ENCODE measurements at regions not wholly inside any gene's neighbourhood (a gene's known extent, or its start where the extent isn't known, plus 50 kb on each side); places are given as distances from the start of the nearest gene placed in this dataset.

- no peak for DNase-seq (ENCODE audit: low read depth)
Measured at GRCh38 chr9:78493166-78493742, 196.3 kb downstream of the PSAT1 start.

DNA sequence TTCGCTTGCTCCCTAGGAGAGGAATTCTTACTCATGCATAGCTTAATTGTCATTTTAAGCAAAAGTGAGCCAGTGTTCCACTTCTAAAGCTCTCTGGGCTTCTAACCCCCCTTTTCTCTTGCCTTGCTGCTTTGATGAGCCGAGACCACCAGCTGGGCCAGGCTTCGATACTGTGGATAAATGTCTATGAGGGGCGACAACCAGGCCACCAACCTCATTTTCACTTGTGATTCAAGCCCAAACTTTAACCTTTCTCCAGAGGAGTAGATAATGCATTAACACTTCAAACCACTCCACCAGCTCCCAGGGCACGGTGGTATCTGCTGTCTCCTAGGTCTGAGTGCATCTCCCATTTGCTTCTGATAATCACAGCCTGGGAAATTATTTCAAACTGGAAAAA is 205.6 kb downstream of the PSAT1 start:
- DNase-seq (ENCODE audit: low read depth), result no peak

DNA sequence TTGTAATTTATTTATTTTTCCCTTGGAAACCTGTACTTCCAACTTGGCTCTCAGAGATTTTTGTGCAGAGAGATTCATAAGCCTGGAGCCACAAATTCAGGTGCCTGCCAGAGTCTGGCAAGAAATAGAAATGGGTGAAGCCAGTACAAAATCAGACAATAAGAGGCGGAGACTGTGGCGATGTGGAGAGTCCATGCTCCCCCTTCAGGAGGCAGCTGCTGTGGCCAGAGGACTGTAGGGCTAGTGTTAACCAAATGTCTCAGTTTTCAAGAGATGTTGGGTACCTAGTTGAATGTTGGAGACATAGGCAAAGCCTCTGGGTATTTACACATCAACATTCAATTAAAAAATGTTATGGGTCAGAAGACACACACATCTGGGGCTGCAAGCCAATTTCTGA is 208.6 kb downstream of the PSAT1 start:
- no peak for DNase-seq (ENCODE audit: low read depth)

DNA sequence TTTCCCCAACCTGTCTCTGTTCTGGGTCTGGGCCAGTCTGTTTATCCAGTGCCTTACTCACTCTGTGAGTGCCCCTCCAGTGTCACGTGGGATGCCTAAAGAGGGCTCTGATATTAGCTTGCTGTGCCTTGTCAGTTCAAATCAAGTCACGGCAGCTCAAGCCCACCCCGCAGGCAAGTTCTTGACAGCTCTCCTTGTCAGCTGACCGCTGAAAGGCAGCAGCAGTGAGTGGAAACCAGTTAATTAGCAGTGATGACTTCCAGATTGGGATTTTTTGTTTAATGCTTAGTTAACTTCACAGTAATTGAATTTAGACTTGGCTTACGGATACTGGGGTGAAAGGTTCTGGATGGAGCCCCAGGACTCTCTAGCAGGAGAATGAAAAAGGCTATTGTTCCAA is 210.1 kb downstream of the PSAT1 start:
- DNase-seq (ENCODE audit: low read depth), result no peak

- no peak for DNase-seq (ENCODE audit: low read depth)
Measured at GRCh38 chr9:78510035-78510434, 213.1 kb downstream of the PSAT1 start.

- no peak for DNase-seq (ENCODE audit: low read depth)
Measured at GRCh38 chr9:78515108-78515507, 218.2 kb downstream of the PSAT1 start.

- no peak for DNase-seq (ENCODE audit: low read depth)
Measured at GRCh38 chr9:78519786-78520185, 222.9 kb downstream of the PSAT1 start.

- no peak for DNase-seq (ENCODE audit: low read depth)
Measured at GRCh38 chr9:78521680-78522079, 224.8 kb downstream of the PSAT1 start.

DNA sequence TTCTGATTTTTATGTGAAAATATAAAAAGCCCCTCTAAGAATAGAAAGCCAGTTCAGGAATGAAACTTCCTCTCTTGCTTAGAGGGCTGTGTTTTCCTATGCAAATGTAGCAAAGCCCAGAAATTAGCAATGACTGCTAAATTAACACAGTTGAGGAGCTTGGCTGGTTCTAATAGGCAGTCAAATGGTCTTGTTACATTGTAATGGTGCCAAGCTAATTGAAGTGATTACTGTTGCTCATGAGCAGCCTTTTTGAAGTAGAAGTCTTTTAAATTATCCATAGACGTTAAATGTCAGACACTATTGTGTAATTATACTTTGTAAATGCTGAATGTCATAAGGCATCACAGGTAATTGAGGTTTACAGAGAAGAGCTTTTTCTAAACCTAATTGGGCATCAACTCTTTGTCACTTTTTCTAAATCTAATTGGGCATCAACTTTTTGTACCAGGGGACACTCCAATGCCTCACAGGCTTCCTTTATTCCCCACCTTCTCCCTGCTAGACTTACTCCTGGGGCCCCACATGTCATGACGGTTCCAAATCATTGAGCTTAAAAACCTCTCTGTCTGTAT is 229.1 kb downstream of the PSAT1 start:
- no peak for DNase-seq (ENCODE audit: low read depth)

- no peak for DNase-seq (ENCODE audit: low read depth)
Measured at GRCh38 chr9:78533500-78533899, 236.6 kb downstream of the PSAT1 start.

DNA sequence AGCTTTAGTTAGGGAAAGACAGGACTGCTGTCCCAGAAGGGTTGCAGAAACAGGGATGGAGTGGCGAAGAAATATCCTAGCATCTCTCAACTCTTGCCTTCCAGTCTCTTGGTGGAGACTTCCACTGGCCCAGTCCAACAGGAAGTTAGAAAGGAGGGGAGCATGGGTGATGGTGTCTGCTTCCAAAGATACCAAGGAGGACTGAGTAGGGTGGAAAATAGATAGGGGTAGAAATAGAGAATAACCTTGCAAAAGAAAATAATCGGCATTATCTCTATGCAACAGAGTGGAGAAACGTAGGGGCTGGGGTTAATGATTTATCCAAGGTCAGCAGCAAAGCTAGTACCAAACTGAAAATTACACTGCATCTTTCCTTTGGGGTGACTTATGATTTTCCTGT is 242.3 kb downstream of the PSAT1 start:
- DNase-seq (ENCODE audit: low read depth), result no peak

GRCh38 chr9:78539904-78540303 is 243.0 kb downstream of the PSAT1 start:
- DNase-seq (ENCODE audit: low read depth), result no peak

GRCh38 chr9:78541868-78542443 is 245.0 kb downstream of the PSAT1 start:
- DNase-seq (ENCODE audit: low read depth), result no peak

DNA sequence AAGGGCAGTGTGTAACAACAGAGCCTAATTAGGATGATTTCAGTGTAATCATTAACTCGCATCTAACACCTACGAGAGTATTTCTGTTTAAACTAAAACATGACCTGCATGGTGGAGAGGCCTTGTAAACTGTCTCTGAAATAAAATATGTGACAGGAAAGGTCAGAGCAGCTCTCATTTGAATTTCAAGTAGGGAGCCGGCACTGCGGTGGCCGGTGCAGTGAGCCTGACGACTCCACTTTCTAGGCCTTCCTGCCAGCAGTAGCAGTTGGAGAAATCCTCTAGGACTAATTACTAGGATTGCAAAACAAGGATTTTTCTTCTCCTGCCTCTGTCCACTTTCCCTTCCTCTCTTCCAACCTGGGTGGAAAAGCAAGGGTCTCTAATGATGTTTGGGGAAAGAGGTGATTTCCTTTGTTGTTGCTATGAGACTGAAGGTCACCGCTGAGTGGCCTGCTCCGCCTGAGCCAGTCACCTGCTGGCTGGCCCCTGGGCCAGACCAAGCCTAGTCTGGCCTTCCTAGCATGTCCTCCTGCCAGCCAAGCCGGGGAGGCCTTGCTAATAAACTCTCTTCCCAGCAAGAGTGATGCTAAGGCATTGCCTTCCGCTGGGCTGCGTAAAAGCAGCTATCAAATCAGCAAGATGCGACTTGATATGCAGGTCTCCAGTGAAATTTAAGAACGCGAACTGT is 245.7 kb downstream of the PSAT1 start:
- no peak for DNase-seq (ENCODE audit: low read depth)

GRCh38 chr9:78543353-78543752 is 246.4 kb downstream of the PSAT1 start:
- DNase-seq (ENCODE audit: low read depth), result no peak

- DNase-seq (ENCODE audit: low read depth), result no peak
Measured at GRCh38 chr9:78544230-78544629, 247.3 kb downstream of the PSAT1 start.

GRCh38 chr9:78547831-78548230 is 250.9 kb downstream of the PSAT1 start:
- DNase-seq (ENCODE audit: low read depth), result no peak

- no peak for DNase-seq (ENCODE audit: low read depth)
Measured at GRCh38 chr9:78548670-78549069, 251.7 kb downstream of the PSAT1 start.

- no peak for DNase-seq (ENCODE audit: low read depth)
Measured at GRCh38 chr9:78549711-78550110, 252.8 kb downstream of the PSAT1 start.

GRCh38 chr9:78552802-78553201 is 255.9 kb downstream of the PSAT1 start:
- no peak for DNase-seq (ENCODE audit: low read depth)

GRCh38 chr9:78557540-78557939 is 260.6 kb downstream of the PSAT1 start:
- no peak for DNase-seq (ENCODE audit: low read depth)

GRCh38 chr9:78559449-78559885 is 262.5 kb downstream of the PSAT1 start:
- no peak for DNase-seq (ENCODE audit: low read depth)

- DNase-seq (ENCODE audit: low read depth), result no peak
Measured at GRCh38 chr9:78562021-78562420, 265.1 kb downstream of the PSAT1 start.
